ENCODE measurements at regions not wholly inside any gene's neighbourhood (a gene's known extent, or its start where the extent isn't known, plus 50 kb on each side); places are given as distances from the start of the nearest gene placed in this dataset.

DNA sequence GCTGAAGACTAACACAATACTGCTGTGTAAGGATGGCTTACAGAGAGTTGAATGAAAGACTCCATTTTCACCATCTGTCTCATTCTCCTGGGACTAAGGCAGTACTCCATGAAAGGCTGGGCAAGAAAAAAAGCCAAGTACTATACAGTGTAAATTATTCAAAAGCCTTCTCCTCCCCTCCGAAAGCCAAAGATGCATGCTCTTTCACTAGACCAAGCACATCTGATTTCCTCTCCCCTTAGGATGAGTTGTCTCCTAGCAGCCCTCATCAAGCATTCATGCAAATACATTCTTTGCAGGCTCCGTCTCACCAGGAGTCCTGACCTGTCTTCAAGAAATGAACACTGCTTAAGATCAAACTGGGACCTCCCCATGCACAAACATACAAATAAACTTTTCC lies 133.5 kb upstream of the THBS1 start:
- H4K20me1 ChIP-seq (ENCODE audit: insufficient read depth, low read length): no peaks in the 10 kb centered on the region
- H3K4me2 ChIP-seq (ENCODE audit: low read depth, low read length): no peak overlapping the region
- H3K36me3 ChIP-seq (replicated peaks; ENCODE audit: insufficient read depth, low read length): no peaks in the 10 kb centered on the region
- no peak overlapping the region for H2AFZ ChIP-seq (ENCODE audit: low read length)
- no peaks in the 10 kb centered on the region for H3K4me1 ChIP-seq (ENCODE audit: low read length)
- H3K4me3 ChIP-seq (ENCODE audit: low read length): no peak overlapping the region
- no peak for DNase-seq
- H3K27me3 ChIP-seq (replicated peaks; ENCODE audit: insufficient read depth, low read length): no peaks in the 10 kb centered on the region
- H3K27ac ChIP-seq (ENCODE audit: low read length): no peak overlapping the region
- no peaks in the 10 kb centered on the region for H3K9me2 ChIP-seq (replicated peaks; ENCODE audit: insufficient read depth, low read length)
- no peaks in the 10 kb centered on the region for H3K9me3 ChIP-seq (replicated peaks; ENCODE audit: insufficient read depth, low read length)
- no peak overlapping the region for H3K9ac ChIP-seq (ENCODE audit: low read length)
- no peaks in the 10 kb centered on the region for H3F3A ChIP-seq (ENCODE audit: insufficient read depth, low read length)
- no peaks in the 10 kb centered on the region for H3K79me2 ChIP-seq (ENCODE audit: low read length)
- TF ChIP-seq CTCF (IDR thresholded peaks at IDR 0.05; ENCODE audit: low read length): no peak

DNA sequence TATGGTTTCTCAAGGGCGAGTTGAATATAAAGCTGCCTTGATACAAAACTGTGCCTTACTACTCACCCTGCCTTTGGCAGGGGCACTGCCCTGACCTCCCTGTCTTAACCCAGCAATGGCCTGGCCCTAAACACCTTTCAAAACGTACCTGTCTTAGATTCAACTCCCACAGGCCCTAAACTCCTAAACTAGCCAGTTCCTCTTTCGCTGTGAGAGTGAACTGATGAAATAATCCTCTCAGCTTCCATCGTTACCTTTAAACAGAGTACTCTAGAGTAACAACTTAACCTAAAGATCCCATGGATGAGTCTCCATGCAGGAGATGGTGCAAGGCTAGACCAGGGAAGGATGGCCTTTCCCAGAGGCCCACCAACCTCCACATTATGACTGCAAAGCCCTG lies 133.0 kb upstream of the THBS1 start:
- Histone ChIP-seq H2AFZ (ENCODE audit: low read length) (no peak overlapping the region), H3K79me2 (ENCODE audit: low read length) (no peaks in the 10 kb centered on the region), H3K36me3 (replicated peaks; ENCODE audit: insufficient read depth, low read length) (no peaks in the 10 kb centered on the region), H3K9me3 (replicated peaks; ENCODE audit: insufficient read depth, low read length) (no peaks in the 10 kb centered on the region), H3K4me3 (ENCODE audit: low read length) (no peak overlapping the region), H3K27me3 (replicated peaks; ENCODE audit: insufficient read depth, low read length) (no peaks in the 10 kb centered on the region), H3F3A (ENCODE audit: insufficient read depth, low read length) (no peaks in the 10 kb centered on the region), H3K9me2 (replicated peaks; ENCODE audit: insufficient read depth, low read length) (no peaks in the 10 kb centered on the region), H3K9ac (ENCODE audit: low read length) (no peak overlapping the region), H4K20me1 (ENCODE audit: insufficient read depth, low read length) (no peaks in the 10 kb centered on the region), H3K27ac (ENCODE audit: low read length) (no peak overlapping the region), H3K4me1 (ENCODE audit: low read length) (no peaks in the 10 kb centered on the region), H3K4me2 (ENCODE audit: low read depth, low read length) (no peak overlapping the region)
- TF ChIP-seq EZH2 (optimal IDR thresholded peaks at IDR 0.05; ENCODE audit: low read depth, low read length) (no peak), CTCF (IDR thresholded peaks at IDR 0.05; ENCODE audit: low read length) (no peak), EZH2phosphoT487 (IDR thresholded peaks at IDR 0.05; ENCODE audit: low read length) (no peak)
- no peak for DNase-seq

GRCh38 chr15:39448409-39448808 lies 132.5 kb upstream of the THBS1 start:
- no peak overlapping the region for H3K4me3 ChIP-seq (ENCODE audit: low read length)
- H3F3A ChIP-seq (ENCODE audit: insufficient read depth, low read length): no peaks in the 10 kb centered on the region
- no peaks in the 10 kb centered on the region for H3K9me3 ChIP-seq (replicated peaks; ENCODE audit: insufficient read depth, low read length)
- no peaks in the 10 kb centered on the region for H4K20me1 ChIP-seq (ENCODE audit: insufficient read depth, low read length)
- DNase-seq: no peak
- H2AFZ ChIP-seq (ENCODE audit: low read length): no peak overlapping the region
- H3K36me3 ChIP-seq (replicated peaks; ENCODE audit: insufficient read depth, low read length): no peaks in the 10 kb centered on the region
- H3K9ac ChIP-seq (ENCODE audit: low read length): no peak overlapping the region
- no peak overlapping the region for H3K27ac ChIP-seq (ENCODE audit: low read length)
- no peaks in the 10 kb centered on the region for H3K4me1 ChIP-seq (ENCODE audit: low read length)
- no peak for TF ChIP-seq CTCF (IDR thresholded peaks at IDR 0.05; ENCODE audit: low read length)
- no peak for TF ChIP-seq EZH2 (optimal IDR thresholded peaks at IDR 0.05; ENCODE audit: low read depth, low read length)
- no peak for TF ChIP-seq EZH2phosphoT487 (IDR thresholded peaks at IDR 0.05; ENCODE audit: low read length)
- H3K9me2 ChIP-seq (replicated peaks; ENCODE audit: insufficient read depth, low read length): no peaks in the 10 kb centered on the region
- no peaks in the 10 kb centered on the region for H3K27me3 ChIP-seq (replicated peaks; ENCODE audit: insufficient read depth, low read length)
- H3K4me2 ChIP-seq (ENCODE audit: low read depth, low read length): no peak overlapping the region
- no peaks in the 10 kb centered on the region for H3K79me2 ChIP-seq (ENCODE audit: low read length)

All from MM.1S (cell line).